Right lobe of liver (tissue), 4 donors: ENCODE measurements at regions not wholly inside any gene's neighbourhood (a gene's known extent, or its start where the extent isn't known, plus 50 kb on each side); places are given as distances from the start of the nearest gene placed in this dataset.

Experiments used
- CTCF ChIP-seq, 4 donors: fragments of 200-600 bp in 3 of 4; fragments of 450-650 bp in 1 of 4; IDR thresholded peaks; one replicate each; pipeline versions ENCODE4 v1.5.1 to v1.8.0; 2016 to 2022; ENCODE audit warnings: antibody characterized with exemption in 4 of 4, mild to moderate bottlenecking in 2 of 4
- POLR2A ChIP-seq: fragments of 450-650 bp; IDR thresholded peaks from one replicate; pipeline ENCODE4 v1.6.1; 2017; ENCODE audit warnings: antibody characterized with exemption, mild to moderate bottlenecking
- donor health status: DM: no; HTN: no; CAD: no.
- donor health status: DM: no; HTN: no; CAD: no.
- donor health status: DM: no; HTN: yes; CAD: no.

GRCh38 chr5:82661462-82661861 is 383.3 kb upstream of the RPS23 start:
- TF ChIP-seq CTCF (IDR thresholded peaks at IDR 0.05) (no peak), POLR2A (no peak)
